Caco-2 (cell line): ENCODE measurements at regions not wholly inside any gene's neighbourhood (a gene's known extent, or its start where the extent isn't known, plus 50 kb on each side); places are given as distances from the start of the nearest gene placed in this dataset.

Experiments used
- BruUV-seq: library from RNA; stranded (reverse); fragments of 400-500 nt; replicated peaks from 2 replicates; lab custom pipeline; 2021; lab: Mats Ljungman, UMichigan
- CTCF ChIA-PET: fragments of 300-600 bp; sonication (Branson Sonifier 250); formaldehyde crosslinking; loops from one replicate; lab custom pipeline; 2022; ENCODE audit warnings: antibody characterized with exemption; lab: Charles Lee
- POLR2A ChIA-PET: fragments of 300-600 bp; sonication (Branson Sonifier 250); formaldehyde crosslinking; loops from one replicate; lab custom pipeline; 2022; ENCODE audit warnings: antibody characterized with exemption; lab: Charles Lee
- DNase-seq, 2 experiments: peaks; one replicate each; pipeline versions ENCODE4 v3.0.0 to v3.0.0-alpha.2; 2020 to 2022
- H3K27me3 ChIP-seq: replicated peaks from 2 replicates; pipeline ENCODE4 v1.6.0; 2011; ENCODE audit warnings: low read length; ENCODE audit not compliant: control insufficient read depth, insufficient read depth
- H3K36me3 ChIP-seq: 2 replicates; pipeline ENCODE4 v1.5.1; 2011; ENCODE audit warnings: low read length; ENCODE audit not compliant: control insufficient read depth, insufficient read depth
- H3K4me1 ChIP-seq: fragments of 250-450 bp; sonication (Bioruptor Pico); 2 replicates; pipeline ENCODE4 v1.5.1; 2020; ENCODE audit warnings: mild to moderate bottlenecking
- H3K4me3 ChIP-seq: 2 replicates; pipeline ENCODE4 v1.5.1; 2011; ENCODE audit warnings: low read depth, mild to moderate bottlenecking, control low read depth, low read length
- H3K9me3 ChIP-seq: fragments of 250-450 bp; sonication (Bioruptor Pico); 2 replicates; pipeline ENCODE4 v1.5.1; 2020; ENCODE audit warnings: mild to moderate bottlenecking, moderate library complexity
- H3K27ac Mint-ChIP-seq: one replicate; pipeline ENCODE4 v1.8.0; 2022; ENCODE audit warnings: mixed read lengths; ENCODE audit not compliant: unreplicated experiment
- H3K27me3 Mint-ChIP-seq: one replicate; pipeline ENCODE4 v1.8.0; 2022; ENCODE audit warnings: mixed read lengths; ENCODE audit not compliant: insufficient read depth, unreplicated experiment
- H3K36me3 Mint-ChIP-seq: one replicate; pipeline ENCODE4 v1.8.0; 2022; ENCODE audit warnings: mild to moderate bottlenecking, mixed read lengths; ENCODE audit not compliant: insufficient read depth, unreplicated experiment
- H3K4me1 Mint-ChIP-seq: one replicate; pipeline ENCODE4 v1.8.0; 2022; ENCODE audit warnings: low read depth, mixed read lengths; ENCODE audit not compliant: unreplicated experiment
- H3K4me3 Mint-ChIP-seq: one replicate; pipeline ENCODE4 v1.8.0; 2022; ENCODE audit warnings: mild to moderate bottlenecking, moderate library complexity, mixed read lengths; ENCODE audit not compliant: unreplicated experiment
- H3K9me3 Mint-ChIP-seq: one replicate; pipeline ENCODE4 v1.8.0; 2022; ENCODE audit warnings: mixed read lengths; ENCODE audit not compliant: unreplicated experiment
- intact Hi-C: fragments of 100-400 bp; cut with micrococcal nuclease; formaldehyde crosslinking; loops from one replicate; pipeline ENCODE4 v1.10.0; 2022; ENCODE audit not compliant: unreplicated experiment
- TF ChIP-seq, protein P1 (sequence below), 2 experiments: fragments of 200-600 bp in 1 of 2; IDR thresholded peaks; 1 replicate in 1 of 2; 2 replicates in 1 of 2; pipeline versions ENCODE4 v1.5.1 to v1.8.0; 2011 to 2022; ENCODE audit warnings: antibody characterized with exemption in 1 of 2, control low read depth in 1 of 2, inconsistent platforms in 1 of 2, low read depth in 1 of 2, low read length in 1 of 2, mild to moderate bottlenecking in 1 of 2, moderate library complexity in 1 of 2; ENCODE audit not compliant: insufficient read depth in 1 of 2, severe bottlenecking in 1 of 2, unreplicated experiment in 1 of 2

GRCh38 chr1:95578462-95578861 lies 344.5 kb downstream of the RWDD3 start:
- H3K27me3 ChIP-seq = no peaks in the 10 kb centered on the region
- H3K27me3 Mint-ChIP-seq = peaks cover 11% of the 10 kb centered on the region
- H3K36me3 ChIP-seq = no peaks in the 10 kb centered on the region
- no TSS peak for BruUV-seq
- no peaks in the 10 kb centered on the region for H3K9me3 ChIP-seq
- no peak overlapping the region for H3K4me3 Mint-ChIP-seq
- no peaks in the 10 kb centered on the region for H3K4me1 Mint-ChIP-seq
- no peak for DNase-seq
- H3K9me3 Mint-ChIP-seq = no peaks in the 10 kb centered on the region
- H3K27ac Mint-ChIP-seq = no peak overlapping the region
- intact Hi-C loops = no loop called here
- H3K36me3 Mint-ChIP-seq = no peaks in the 10 kb centered on the region
- no peak overlapping the region for H3K4me3 ChIP-seq
- no peaks in the 10 kb centered on the region for H3K4me1 ChIP-seq
- TF ChIP-seq, protein P1, sequence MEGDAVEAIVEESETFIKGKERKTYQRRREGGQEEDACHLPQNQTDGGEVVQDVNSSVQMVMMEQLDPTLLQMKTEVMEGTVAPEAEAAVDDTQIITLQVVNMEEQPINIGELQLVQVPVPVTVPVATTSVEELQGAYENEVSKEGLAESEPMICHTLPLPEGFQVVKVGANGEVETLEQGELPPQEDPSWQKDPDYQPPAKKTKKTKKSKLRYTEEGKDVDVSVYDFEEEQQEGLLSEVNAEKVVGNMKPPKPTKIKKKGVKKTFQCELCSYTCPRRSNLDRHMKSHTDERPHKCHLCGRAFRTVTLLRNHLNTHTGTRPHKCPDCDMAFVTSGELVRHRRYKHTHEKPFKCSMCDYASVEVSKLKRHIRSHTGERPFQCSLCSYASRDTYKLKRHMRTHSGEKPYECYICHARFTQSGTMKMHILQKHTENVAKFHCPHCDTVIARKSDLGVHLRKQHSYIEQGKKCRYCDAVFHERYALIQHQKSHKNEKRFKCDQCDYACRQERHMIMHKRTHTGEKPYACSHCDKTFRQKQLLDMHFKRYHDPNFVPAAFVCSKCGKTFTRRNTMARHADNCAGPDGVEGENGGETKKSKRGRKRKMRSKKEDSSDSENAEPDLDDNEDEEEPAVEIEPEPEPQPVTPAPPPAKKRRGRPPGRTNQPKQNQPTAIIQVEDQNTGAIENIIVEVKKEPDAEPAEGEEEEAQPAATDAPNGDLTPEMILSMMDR (IDR thresholded peaks at IDR 0.05; ENCODE audit: insufficient read depth in 1 of 2, low read depth in 1 of 2, low read length in 1 of 2, severe bottlenecking in 1 of 2, unreplicated experiment in 1 of 2) = no peak
- CTCF ChIA-PET = no interaction called here
- POLR2A ChIA-PET = no interaction called here

DNA sequence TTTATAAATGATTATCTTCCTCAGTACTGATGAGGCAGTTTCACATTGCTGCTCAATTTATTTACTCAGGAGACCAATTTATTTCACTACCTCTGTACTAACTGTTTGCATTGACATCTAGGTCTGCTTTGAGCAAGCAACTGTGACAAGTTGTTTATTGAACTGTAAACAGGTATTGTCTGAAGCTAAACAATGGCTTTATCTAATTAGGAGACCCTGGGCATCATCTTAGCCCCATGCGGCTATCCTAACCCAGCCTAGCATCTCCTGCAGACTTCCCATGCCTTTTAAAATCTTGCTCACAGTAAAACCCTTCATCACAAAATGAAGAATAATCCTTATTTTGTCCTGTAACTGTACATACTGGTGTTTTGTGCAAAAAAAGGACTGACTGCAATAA lies 348.2 kb downstream of the RWDD3 start:
- Histone ChIP-seq H3K9me3 (no peaks in the 10 kb centered on the region), H3K4me3 (no peak overlapping the region), H3K4me1 (no peaks in the 10 kb centered on the region), H3K27me3 (no peaks in the 10 kb centered on the region), H3K36me3 (no peaks in the 10 kb centered on the region)
- intact Hi-C loops = no loop called here
- Mint-ChIP-seq H3K4me3 (no peak overlapping the region), H3K27me3 (peaks cover 6% of the 10 kb centered on the region), H3K4me1 (no peaks in the 10 kb centered on the region), H3K9me3 (no peaks in the 10 kb centered on the region), H3K27ac (no peak overlapping the region), H3K36me3 (no peaks in the 10 kb centered on the region)
- TF ChIP-seq, protein P1 (IDR thresholded peaks at IDR 0.05; ENCODE audit: insufficient read depth in 1 of 2, low read depth in 1 of 2, low read length in 1 of 2, severe bottlenecking in 1 of 2, unreplicated experiment in 1 of 2) = no peak
- POLR2A ChIA-PET = no interaction called here
- CTCF ChIA-PET = no interaction called here
- DNase-seq = no peak
- BruUV-seq = no TSS peak

DNA sequence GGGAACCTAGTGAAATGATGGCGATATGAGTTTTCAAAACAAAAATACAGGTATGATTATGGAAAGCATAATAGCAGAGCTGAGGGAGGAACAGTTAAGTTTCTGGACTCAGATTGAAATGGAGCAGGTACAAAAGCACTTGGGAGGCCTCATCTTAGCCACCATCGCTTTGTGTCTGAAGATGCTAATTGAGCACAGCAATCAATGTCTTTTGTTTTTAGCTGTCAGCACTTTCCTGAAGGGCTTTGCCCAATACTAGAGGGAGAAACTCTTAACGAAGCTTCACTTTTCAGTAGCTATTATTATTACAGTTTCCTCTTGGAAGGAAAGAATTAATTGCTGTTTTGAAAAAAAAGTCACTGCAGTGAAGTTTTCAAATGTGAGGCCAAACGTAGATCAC lies 348.7 kb downstream of the RWDD3 start:
- H3K4me1 Mint-ChIP-seq = no peaks in the 10 kb centered on the region
- H3K9me3 ChIP-seq = no peaks in the 10 kb centered on the region
- ChIA-PET CTCF (no interaction called here), POLR2A (no interaction called here)
- no peak for DNase-seq
- no peaks in the 10 kb centered on the region for H3K36me3 Mint-ChIP-seq
- no peaks in the 10 kb centered on the region for H3K9me3 Mint-ChIP-seq
- no peaks in the 10 kb centered on the region for H3K36me3 ChIP-seq
- H3K27me3 ChIP-seq = no peaks in the 10 kb centered on the region
- no peak overlapping the region for H3K4me3 ChIP-seq
- TF ChIP-seq, protein P1 (IDR thresholded peaks at IDR 0.05; ENCODE audit: insufficient read depth in 1 of 2, low read depth in 1 of 2, low read length in 1 of 2, severe bottlenecking in 1 of 2, unreplicated experiment in 1 of 2) = no peak
- no peaks in the 10 kb centered on the region for H3K4me1 ChIP-seq
- H3K4me3 Mint-ChIP-seq = no peak overlapping the region
- intact Hi-C loops = no loop called here
- H3K27ac Mint-ChIP-seq = no peak overlapping the region
- peaks cover 3% of the 10 kb centered on the region for H3K27me3 Mint-ChIP-seq
- no TSS peak for BruUV-seq
